ENCODE measurements at regions not wholly inside any gene's neighbourhood (a gene's known extent, or its start where the extent isn't known, plus 50 kb on each side); places are given as distances from the start of the nearest gene placed in this dataset.

DNA sequence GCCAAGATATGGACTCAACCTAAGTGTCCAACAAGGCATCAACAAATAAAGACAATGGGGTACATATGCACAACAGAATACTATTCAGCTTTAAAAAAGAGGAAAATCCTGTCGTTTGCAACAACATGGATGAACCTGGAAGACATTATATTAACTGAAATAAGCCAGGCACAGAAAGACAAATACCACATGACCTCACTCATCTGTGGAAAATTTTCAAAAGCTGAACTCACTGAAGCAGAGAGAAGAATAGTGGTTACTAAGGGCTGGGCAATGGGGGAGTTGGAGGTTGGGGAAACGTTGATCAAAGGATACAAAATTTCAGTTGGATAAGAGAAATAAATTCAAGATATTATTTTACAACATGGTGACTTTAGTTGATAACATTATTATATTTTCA, 221.4 kb upstream of the PITRM1 start:
- WGBS (ENCODE audit: insufficient coverage), result no CpG with 5 or more reads among the region's 2 CpGs
- Histone ChIP-seq H3K36me3 (replicated peaks in 1 of 2; ENCODE audit: control extremely low read depth in 1 of 2, control insufficient read depth in 1 of 2, extremely low read depth in 1 of 2, insufficient read depth in 2 of 2, low read length in 1 of 2) (no peaks in the 10 kb centered on the region), H3K79me2 (ENCODE audit: control insufficient read depth, insufficient read depth, low read length) (no peaks in the 10 kb centered on the region), H4K20me1 (ENCODE audit: control insufficient read depth, insufficient read depth, low read length, poor library complexity, severe bottlenecking) (no peaks in the 10 kb centered on the region), H3K9ac (ENCODE audit: low read length) (no peak overlapping the region), H2AFZ (ENCODE audit: insufficient read depth, low read depth, low read length, poor library complexity, severe bottlenecking) (no peak overlapping the region), H3K27ac (ENCODE audit: low read length in 2 of 2) (no peak overlapping the region), H3K9me3 (ENCODE audit: control extremely low read depth in 1 of 3, control insufficient read depth in 2 of 3, insufficient read depth in 1 of 3, low read length in 2 of 3) (peaks cover 0 to 5% (median 0%) of the 10 kb centered on the region in 3 donors), H3K4me3 (ENCODE audit: control extremely low read depth in 1 of 5, extremely low read depth in 1 of 5, insufficient read depth in 1 of 5, low read depth in 2 of 5, low read length in 4 of 5) (no peak overlapping the region), H3K4me1 (ENCODE audit: control insufficient read depth in 2 of 2, insufficient read depth in 2 of 2, low read length in 2 of 2) (peaks cover 0 to 4% of the 10 kb centered on the region in 2 donors), H3K27me3 (replicated peaks in 1 of 4; ENCODE audit: control extremely low read depth in 1 of 4, control insufficient read depth in 3 of 4, insufficient read depth in 4 of 4, low read length in 3 of 4) (no peaks in the 10 kb centered on the region), H3K4me2 (replicated peaks; ENCODE audit: low read depth, low read length, poor library complexity, severe bottlenecking) (no peak overlapping the region)
- no peak for ATAC-seq (ENCODE audit: low read depth)
- intact Hi-C loops (cut with micrococcal nuclease), result no loop called here
- DNase-seq, result no peak
- peaks cover 15% of the 10 kb centered on the region for H3K27me3 Mint-ChIP-seq
- POLR2A ChIA-PET, result no interaction called here
- peaks cover 18% of the 10 kb centered on the region for H3K4me1 Mint-ChIP-seq
- no peak for TF ChIP-seq EZH2 (IDR thresholded peaks at IDR 0.05; ENCODE audit: borderline replicate concordance, insufficient read depth, low read depth, low read length, poor library complexity, severe bottlenecking)
- TF ChIP-seq, protein P1, sequence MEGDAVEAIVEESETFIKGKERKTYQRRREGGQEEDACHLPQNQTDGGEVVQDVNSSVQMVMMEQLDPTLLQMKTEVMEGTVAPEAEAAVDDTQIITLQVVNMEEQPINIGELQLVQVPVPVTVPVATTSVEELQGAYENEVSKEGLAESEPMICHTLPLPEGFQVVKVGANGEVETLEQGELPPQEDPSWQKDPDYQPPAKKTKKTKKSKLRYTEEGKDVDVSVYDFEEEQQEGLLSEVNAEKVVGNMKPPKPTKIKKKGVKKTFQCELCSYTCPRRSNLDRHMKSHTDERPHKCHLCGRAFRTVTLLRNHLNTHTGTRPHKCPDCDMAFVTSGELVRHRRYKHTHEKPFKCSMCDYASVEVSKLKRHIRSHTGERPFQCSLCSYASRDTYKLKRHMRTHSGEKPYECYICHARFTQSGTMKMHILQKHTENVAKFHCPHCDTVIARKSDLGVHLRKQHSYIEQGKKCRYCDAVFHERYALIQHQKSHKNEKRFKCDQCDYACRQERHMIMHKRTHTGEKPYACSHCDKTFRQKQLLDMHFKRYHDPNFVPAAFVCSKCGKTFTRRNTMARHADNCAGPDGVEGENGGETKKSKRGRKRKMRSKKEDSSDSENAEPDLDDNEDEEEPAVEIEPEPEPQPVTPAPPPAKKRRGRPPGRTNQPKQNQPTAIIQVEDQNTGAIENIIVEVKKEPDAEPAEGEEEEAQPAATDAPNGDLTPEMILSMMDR (IDR thresholded peaks at IDR 0.05), result no peak
- no peak overlapping the region for H3K27ac Mint-ChIP-seq
- CTCF ChIA-PET, result interaction anchor here (1.4 to 2.0 kb wide), 2 partner anchors 9 to 1263 kb away, joined by 3 to 6 read pairs; no protein-coding TSS in a partner anchor
- no peaks in the 10 kb centered on the region for H3K9me3 Mint-ChIP-seq (ENCODE audit: insufficient read depth)
- H3K4me3 Mint-ChIP-seq, result no peak overlapping the region

DNA sequence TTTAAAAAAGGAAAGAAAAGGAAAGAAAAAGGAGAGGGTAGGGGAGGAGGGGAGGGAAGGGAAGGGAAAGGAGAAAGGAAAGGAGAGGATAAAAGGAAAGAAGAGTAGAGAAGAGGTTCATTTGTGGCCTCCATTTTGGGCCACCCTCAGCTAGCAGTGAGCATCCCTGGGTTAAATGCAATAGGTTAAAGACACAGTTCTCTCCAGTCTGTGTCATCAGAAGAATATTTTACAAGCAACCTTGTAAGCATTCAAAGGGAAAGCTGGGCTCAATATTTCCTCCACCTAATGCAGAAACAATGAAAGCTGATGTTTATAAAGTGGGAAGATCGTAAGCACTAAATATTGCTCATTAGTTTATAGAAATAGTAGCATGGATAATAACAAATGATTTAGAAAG, 219.1 kb upstream of the PITRM1 start:
- H3K4me3 Mint-ChIP-seq, result no peak overlapping the region
- WGBS (ENCODE audit: insufficient coverage), result no CpG with 5 or more reads among the region's 1 CpG
- Histone ChIP-seq H2AFZ (ENCODE audit: insufficient read depth, low read depth, low read length, poor library complexity, severe bottlenecking) (no peak overlapping the region), H3K27me3 (replicated peaks in 1 of 4; ENCODE audit: control extremely low read depth in 1 of 4, control insufficient read depth in 3 of 4, insufficient read depth in 4 of 4, low read length in 3 of 4) (no peaks in the 10 kb centered on the region), H3K4me3 (ENCODE audit: control extremely low read depth in 1 of 5, extremely low read depth in 1 of 5, insufficient read depth in 1 of 5, low read depth in 2 of 5, low read length in 4 of 5) (no peak overlapping the region), H4K20me1 (ENCODE audit: control insufficient read depth, insufficient read depth, low read length, poor library complexity, severe bottlenecking) (no peaks in the 10 kb centered on the region), H3K4me2 (replicated peaks; ENCODE audit: low read depth, low read length, poor library complexity, severe bottlenecking) (no peak overlapping the region), H3K79me2 (ENCODE audit: control insufficient read depth, insufficient read depth, low read length) (no peaks in the 10 kb centered on the region), H3K9me3 (ENCODE audit: control extremely low read depth in 1 of 3, control insufficient read depth in 2 of 3, insufficient read depth in 1 of 3, low read length in 2 of 3) (peaks cover 0 to 5% (median 0%) of the 10 kb centered on the region in 3 donors), H3K27ac (ENCODE audit: low read length in 2 of 2) (no peak overlapping the region), H3K4me1 (ENCODE audit: control insufficient read depth in 2 of 2, insufficient read depth in 2 of 2, low read length in 2 of 2) (peaks cover 0 to 4% of the 10 kb centered on the region in 2 donors), H3K9ac (ENCODE audit: low read length) (no peak overlapping the region), H3K36me3 (replicated peaks in 1 of 2; ENCODE audit: control extremely low read depth in 1 of 2, control insufficient read depth in 1 of 2, extremely low read depth in 1 of 2, insufficient read depth in 2 of 2, low read length in 1 of 2) (no peaks in the 10 kb centered on the region)
- ATAC-seq (ENCODE audit: low read depth) (no peak), DNase-seq (no peak)
- POLR2A ChIA-PET, result no interaction called here
- H3K9me3 Mint-ChIP-seq (ENCODE audit: insufficient read depth), result no peaks in the 10 kb centered on the region
- no peak for TF ChIP-seq EZH2 (IDR thresholded peaks at IDR 0.05; ENCODE audit: borderline replicate concordance, insufficient read depth, low read depth, low read length, poor library complexity, severe bottlenecking)
- TF ChIP-seq, protein P1 (IDR thresholded peaks at IDR 0.05), result no peak
- no peak overlapping the region for H3K27ac Mint-ChIP-seq
- CTCF ChIA-PET, result no interaction called here
- peaks cover 13% of the 10 kb centered on the region for H3K4me1 Mint-ChIP-seq
- intact Hi-C loops (cut with micrococcal nuclease), result no loop called here
- H3K27me3 Mint-ChIP-seq, result peaks cover 15% of the 10 kb centered on the region

Data from B cell (primary cell).